Right lobe of liver (tissue), 4 donors: ENCODE measurements at regions not wholly inside any gene's neighbourhood (a gene's known extent, or its start where the extent isn't known, plus 50 kb on each side); places are given as distances from the start of the nearest gene placed in this dataset.

Experiments
- CTCF ChIP-seq, 4 donors: fragments of 200-600 bp in 3 of 4; fragments of 450-650 bp in 1 of 4; IDR thresholded peaks; one replicate each; pipeline versions ENCODE4 v1.5.1 to v1.8.0; 2016 to 2022; ENCODE audit warnings: antibody characterized with exemption in 4 of 4, mild to moderate bottlenecking in 2 of 4
- POLR2A ChIP-seq: fragments of 450-650 bp; IDR thresholded peaks from one replicate; pipeline ENCODE4 v1.6.1; 2017; ENCODE audit warnings: antibody characterized with exemption, mild to moderate bottlenecking
- donor health status: DM: no; HTN: no; CAD: no.
- donor health status: DM: no; HTN: no; CAD: no.
- donor health status: DM: no; HTN: yes; CAD: no.

- no peak for TF ChIP-seq CTCF (IDR thresholded peaks at IDR 0.05)
- no peak for TF ChIP-seq POLR2A
Measured at GRCh38 chr1:242811092-242811840, 286.8 kb upstream of the PLD5 start.
